ENCODE measurements at regions not wholly inside any gene's neighbourhood (a gene's known extent, or its start where the extent isn't known, plus 50 kb on each side); places are given as distances from the start of the nearest gene placed in this dataset.

- TF ChIP-seq EP300 (IDR thresholded peaks at IDR 0.05) (no peak), CTCF (IDR thresholded peaks at IDR 0.05) (no peak), POLR2AphosphoS5 (IDR thresholded peaks at IDR 0.05) (no peak), POLR2A (IDR thresholded peaks at IDR 0.05) (no peak)
These were observed 833.5 kb downstream of the ADGRL2 start for GRCh38 chr1:82634266-82634665.

Data from suprapubic skin (tissue), 4 donors.